ENCODE measurements at regions not wholly inside any gene's neighbourhood (a gene's known extent, or its start where the extent isn't known, plus 50 kb on each side); places are given as distances from the start of the nearest gene placed in this dataset.
A peak's percentile ranks its signal among the peaks of the same experiment; 100 is the strongest.

- DNase-seq (ENCODE audit: low spot score), result no peak
Measured at GRCh38 chr1:36717431-36717830, 234.7 kb upstream of the CSF3R start.

DNA sequence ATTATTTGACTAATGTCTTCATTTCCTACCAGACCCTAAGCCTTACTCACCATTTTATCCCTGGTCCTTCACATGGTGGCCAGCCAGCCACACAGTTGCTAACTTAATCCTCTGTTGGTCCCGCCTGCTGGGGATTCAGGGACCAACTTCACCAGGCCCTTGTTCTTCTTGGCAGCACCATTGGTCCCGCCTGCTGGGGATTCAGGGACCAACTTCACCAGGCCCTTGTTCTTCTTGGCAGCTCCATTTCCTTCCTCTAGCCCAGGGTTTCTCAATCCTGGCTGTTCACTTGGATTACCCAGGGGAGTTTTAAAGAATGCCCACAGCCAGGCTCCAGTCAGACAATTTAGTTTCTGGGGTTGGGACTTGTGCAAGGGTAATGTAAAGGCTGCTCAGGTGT is 233.1 kb upstream of the CSF3R start:
- no peak for DNase-seq (ENCODE audit: low spot score)

- no peak for DNase-seq (ENCODE audit: low spot score)
Measured at GRCh38 chr1:36714301-36714700, 231.6 kb upstream of the CSF3R start.

GRCh38 chr1:36711480-36711879 is 228.8 kb upstream of the CSF3R start:
- no peak for DNase-seq (ENCODE audit: low spot score)

DNA sequence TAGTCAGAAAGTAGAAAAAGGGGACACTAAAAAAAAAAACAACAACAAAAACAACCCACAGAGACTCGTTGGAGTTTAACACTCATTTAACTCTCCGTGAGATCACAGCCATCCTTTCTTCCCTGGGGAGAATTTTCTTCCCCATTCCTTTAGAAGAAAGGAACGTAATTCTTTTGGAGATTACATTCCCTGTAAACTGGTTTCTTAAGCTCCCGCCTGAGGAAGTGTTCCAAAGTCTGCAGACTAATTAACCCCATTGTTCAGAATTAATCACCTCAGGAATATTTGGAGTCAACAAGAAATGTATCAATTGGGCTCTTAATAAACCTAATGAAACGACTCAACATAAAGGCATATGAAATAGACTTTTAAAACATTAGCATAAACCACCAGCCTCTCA is 228.2 kb upstream of the CSF3R start:
- DNase-seq (ENCODE audit: low spot score), result no peak

DNA sequence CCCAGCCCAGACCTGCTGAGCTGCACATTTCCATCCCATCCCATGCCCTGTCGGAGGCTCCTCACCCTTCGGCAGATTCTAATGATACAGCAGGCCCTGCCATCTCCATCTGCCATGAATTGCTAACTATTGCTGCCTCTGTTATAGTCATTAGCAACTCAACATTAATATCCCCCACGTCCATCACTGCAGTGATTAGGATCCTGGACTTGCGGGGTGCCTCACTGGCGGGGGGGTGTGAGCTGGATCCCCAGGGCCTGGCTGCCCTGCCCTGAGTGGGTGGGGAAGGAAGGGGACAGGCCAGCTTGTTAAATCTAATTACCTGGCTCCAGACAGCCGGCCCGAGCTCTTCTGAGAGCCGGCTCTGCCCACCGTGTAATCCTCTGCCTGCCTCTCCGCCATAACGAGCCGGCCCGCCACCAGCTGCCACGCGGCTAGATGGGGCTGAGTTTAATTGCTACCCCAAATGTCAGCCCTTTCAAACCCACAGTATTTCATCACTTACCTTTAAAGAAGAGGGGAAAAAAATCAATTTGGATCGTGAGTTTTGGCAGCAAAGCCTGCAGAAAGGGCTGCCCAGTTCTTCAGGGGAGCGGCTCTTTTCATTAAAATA is 227.3 kb upstream of the CSF3R start:
- DNase-seq (ENCODE audit: low spot score), result no peak

DNA sequence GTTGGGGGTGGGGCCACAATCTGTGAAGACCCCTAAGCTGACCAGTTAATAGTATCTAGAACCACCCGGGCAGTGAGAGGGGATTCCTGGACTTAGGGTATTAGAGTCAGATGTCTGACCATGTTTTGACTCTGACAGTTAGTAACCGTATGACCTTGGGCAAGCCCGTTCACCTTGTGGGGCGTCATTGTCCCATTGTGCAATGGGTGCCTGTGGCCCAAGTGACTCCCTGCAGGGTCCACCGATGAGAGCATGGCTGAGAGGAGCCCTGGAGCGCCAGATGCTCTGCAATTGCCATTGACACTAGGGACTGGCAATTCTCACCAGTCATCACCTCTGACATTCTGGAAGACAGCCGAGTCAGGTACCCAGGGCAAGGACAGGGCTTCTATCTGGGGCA is 225.9 kb upstream of the CSF3R start:
- DNase-seq (ENCODE audit: low spot score), result no peak

DNA sequence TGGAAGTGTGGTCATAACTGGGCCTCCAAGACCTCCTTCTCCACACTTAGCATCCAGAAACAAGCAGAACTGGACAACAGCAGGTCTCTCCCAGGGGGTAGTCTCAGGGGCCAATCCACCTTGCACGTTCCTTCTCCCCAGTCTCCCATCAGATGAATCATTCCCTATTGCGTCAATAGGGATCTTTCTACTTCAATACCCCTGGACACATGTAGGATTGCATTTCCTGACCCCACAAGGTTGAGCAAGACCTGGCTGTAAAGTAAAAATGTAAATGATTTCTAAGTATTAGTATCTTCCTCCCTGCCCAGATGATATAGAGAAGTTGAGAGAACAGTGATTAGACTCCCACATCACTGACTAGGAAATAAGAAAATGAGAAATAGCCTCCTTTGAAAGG is 224.5 kb upstream of the CSF3R start:
- DNase-seq (ENCODE audit: low spot score), result no peak

DNA sequence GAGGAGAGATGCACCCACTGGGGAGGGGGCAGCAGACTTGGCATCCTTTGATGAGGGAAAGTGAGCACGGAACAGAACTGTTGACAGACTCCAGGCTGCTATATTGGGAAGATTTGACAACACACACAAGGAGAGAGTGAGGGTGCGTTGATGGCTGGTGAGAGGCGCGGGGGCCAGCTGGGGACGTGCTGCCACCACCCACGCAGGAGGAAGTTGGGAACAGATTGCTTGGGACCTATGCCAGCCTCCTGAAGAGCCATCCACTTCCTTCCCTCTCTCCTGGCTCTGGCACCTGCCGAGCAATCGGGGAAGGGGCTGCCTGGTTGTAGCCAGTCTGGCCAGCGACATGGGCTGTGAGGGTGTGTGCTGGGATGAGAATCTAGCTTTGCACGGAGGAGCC is 223.7 kb upstream of the CSF3R start:
- DNase-seq (ENCODE audit: low spot score), result no peak

GRCh38 chr1:36705629-36706028 is 222.9 kb upstream of the CSF3R start:
- no peak for DNase-seq (ENCODE audit: low spot score)

- peak; percentile 58 for DNase-seq (ENCODE audit: low spot score)
Measured at GRCh38 chr1:36703526-36704208, 221.0 kb upstream of the CSF3R start.

DNA sequence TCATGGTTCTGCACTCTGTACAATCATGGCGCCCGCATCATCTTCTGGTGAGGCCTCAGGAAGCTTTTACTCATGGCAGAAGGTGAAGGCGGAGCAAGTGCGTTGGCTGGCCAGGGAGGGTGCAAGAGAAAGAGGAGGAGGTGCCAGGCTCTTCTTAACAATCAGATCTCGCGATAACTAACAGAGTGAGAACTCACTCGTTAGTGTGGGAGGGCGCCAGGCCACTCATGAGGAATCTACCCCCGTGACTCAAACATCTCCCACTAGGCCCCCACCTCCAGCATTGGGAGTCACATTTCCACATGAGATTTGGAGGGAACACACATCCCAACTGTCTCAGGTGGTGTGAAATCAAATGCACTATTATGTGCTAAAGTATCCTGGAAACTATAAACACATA is 220.2 kb upstream of the CSF3R start:
- DNase-seq (ENCODE audit: low spot score), result no peak

DNA sequence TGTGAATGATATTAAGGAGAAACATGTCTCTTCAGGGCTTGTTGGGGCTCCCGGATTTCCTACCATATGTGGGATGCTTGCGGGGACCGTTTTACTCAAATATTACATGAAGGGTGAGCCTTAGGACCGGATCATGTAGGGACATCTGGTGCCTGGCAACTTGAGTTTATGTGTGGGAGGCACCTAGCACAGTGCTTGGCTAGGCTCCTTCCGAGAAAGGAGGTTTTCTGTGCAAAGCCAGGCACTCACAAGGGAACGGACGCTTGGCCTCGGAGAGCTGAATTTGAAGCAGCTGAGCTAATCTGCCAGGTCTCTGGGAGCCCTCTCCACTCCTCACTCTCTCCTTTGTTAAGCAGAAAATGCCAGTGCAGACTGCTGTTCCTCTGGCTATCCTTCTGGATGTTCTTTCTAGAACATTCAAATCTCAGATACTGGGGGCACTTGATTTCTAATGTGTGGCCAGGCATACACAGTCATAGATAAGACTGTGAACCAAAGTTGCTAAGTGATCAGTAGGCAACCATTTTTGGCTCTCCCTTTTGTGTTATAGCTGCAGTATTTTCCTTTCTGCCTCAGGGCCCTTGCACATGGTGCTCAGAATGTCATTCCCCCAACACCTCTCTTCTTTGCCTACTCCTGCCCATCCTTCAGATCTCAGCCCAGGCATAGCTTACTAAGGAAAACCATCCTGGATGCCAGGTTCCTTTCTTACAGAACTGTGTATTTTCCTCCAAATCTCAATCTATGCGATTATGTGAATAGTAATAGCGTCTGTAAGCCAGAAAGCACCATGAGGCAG is 216.6 kb upstream of the CSF3R start:
- DNase-seq (ENCODE audit: low spot score), result no peak

GRCh38 chr1:36697836-36698605 is 215.3 kb upstream of the CSF3R start:
- no peak for DNase-seq (ENCODE audit: low spot score)

DNA sequence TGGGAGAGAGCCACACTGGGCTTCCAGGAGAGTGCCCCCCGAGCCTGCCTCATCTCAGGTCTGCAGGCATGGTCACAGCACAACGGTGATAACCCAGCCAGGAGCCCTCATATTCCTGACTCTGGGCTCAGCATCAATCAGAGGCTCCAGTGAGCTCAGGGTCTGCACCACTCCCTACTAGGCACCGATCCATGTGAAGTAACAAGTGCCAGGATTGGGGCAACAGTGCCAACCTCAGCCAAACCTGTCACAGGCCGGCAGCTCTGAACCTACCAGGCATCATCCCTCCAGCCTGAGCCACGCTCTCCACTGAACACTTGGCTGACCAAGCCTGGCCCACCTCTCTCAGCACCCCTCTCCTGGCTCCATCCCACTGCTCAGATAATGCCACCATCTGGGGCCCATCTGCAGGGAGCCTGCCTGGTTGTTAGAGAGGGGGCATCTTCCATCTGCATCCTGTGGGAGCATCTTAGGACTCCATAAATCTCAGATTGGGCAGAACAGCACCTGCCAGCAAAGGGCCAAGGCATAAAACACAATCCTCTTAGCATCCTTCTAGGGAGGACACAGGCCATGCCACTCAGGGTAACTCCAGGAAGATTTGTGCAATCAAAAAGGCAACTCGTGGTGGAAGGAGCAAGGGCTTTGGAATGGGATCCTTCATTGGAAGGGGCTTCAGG is 213.7 kb upstream of the CSF3R start:
- DNase-seq (ENCODE audit: low spot score), result no peak

DNA sequence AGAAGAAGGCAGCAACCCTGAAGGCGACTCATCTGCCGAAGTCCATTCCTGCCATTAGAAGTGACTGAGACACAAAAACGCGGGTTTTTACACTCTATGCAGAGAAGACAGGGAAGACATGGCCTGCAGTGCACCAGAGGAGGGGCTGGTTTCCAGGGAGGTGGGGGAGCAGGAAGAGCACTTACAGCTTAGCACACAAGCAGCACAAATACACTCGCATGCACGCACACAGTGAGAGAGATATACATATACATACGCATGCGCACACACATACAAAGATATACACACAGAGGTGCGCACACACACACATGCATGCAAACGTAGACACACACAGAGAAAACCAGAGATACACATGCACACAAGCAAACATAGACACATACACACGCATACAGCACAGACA is 210.9 kb upstream of the CSF3R start:
- DNase-seq (ENCODE audit: low spot score), result no peak

DNA sequence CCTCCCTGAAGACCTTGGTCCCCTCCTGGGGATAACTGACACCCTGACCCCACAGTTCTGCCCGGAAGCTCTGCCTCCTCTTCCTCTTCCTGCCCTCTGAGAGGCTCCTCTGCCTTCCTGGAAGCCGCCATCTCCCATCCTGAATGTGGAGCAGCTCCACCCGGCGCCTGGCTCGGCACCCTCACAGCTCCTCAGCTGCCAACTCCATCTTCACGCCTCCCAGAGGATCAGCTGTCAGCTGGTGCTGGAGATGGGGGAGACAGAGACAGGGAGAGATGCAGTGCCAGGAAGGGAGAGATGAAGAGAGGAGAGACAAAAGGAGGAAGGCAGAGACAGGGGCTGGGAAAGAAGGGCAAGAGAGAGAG is 210.4 kb upstream of the CSF3R start:
- no peak for DNase-seq (ENCODE audit: low spot score)

DNA sequence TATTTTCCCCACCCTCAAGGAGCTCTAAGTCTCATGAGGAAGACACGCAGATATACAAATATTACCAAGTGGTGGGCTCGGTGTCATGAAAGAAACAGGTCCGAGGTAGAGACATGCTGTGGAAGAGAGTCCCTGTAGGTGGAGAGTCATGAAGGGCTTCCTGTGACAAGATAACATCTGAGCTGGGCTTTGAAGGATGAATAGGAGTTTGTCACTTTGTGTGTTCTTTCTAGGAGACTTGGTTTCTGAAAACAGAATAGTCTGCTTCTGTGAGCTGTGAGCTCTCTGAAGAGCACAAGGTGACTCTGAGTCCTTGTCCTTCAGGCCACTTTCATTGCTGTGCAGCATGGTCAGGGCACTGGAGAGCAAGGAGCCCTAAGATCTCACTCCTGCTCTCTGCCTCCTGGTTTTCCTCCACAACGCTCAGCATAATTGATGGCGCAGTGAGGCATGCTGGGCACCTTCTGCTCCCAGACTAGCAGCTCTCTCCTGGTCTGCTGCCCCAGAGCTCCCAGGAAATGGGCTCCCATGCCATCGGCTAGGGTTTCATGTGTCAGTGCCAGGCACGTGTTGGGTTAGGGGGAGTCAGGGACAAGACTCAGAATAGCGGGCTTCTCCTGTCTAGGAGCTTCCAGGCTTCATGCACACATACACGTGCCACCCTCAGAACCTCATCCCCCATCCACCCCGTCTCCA is 209.9 kb upstream of the CSF3R start:
- DNase-seq (ENCODE audit: low spot score), result no peak

GRCh38 chr1:36691374-36691773 is 208.7 kb upstream of the CSF3R start:
- no peak for DNase-seq (ENCODE audit: low spot score)

GRCh38 chr1:36689992-36690391 is 207.3 kb upstream of the CSF3R start:
- no peak for DNase-seq (ENCODE audit: low spot score)

DNA sequence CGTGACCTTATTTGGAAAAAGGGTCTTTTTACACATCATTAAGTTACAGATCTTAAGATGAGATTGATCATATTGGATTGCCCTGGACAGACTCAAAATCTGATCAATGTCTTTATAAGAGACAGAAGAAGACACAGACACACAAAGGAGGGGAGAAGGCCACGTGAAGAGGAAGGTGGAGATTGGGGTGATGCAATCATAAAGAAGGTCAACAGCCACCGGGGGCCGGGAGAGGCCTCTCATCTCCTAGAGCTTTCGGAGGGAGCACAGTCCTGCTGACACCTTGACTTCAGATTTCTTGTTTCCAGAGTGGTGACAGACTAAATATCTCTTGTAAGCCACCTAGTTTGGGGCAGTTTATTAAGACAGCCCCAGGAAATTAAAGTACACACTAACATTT is 204.6 kb upstream of the CSF3R start:
- DNase-seq (ENCODE audit: low spot score), result no peak
